ENCODE measurements at regions not wholly inside any gene's neighbourhood (a gene's known extent, or its start where the extent isn't known, plus 50 kb on each side); places are given as distances from the start of the nearest gene placed in this dataset.

GRCh38 chr16:82454566-82454965 lies 172.2 kb upstream of the CDH13 start:
- in situ Hi-C loops (cut with MboI; ENCODE audit: low sequenced_read_pairs in 4 of 4) (no loop called here), intact Hi-C loops (cut with DNase I; ENCODE audit: low total_unique reads) (no loop called here)
- H3K36me3 ChIP-seq = no peaks in the 10 kb centered on the region
- no peaks in the 10 kb centered on the region for H3K9me3 ChIP-seq
- no peak overlapping the region for H3K4me3 ChIP-seq
- H3K4me1 ChIP-seq = no peaks in the 10 kb centered on the region
- ATAC-seq (no peak), DNase-seq (no peak)
- no peaks in the 10 kb centered on the region for H3K27me3 ChIP-seq
- TF ChIP-seq CTCF (IDR thresholded peaks at IDR 0.05 in 4 of 5, conservative IDR thresholded peaks at IDR 0.05 in 1 of 5) (no peak), POLR2A (IDR thresholded peaks at IDR 0.05) (no peak)
- H3K27ac ChIP-seq = no peak overlapping the region

GRCh38 chr16:82454152-82454551 lies 172.6 kb upstream of the CDH13 start:
- Histone ChIP-seq H3K27ac (no peak overlapping the region), H3K9me3 (no peaks in the 10 kb centered on the region), H3K4me3 (no peak overlapping the region), H3K4me1 (no peaks in the 10 kb centered on the region), H3K36me3 (no peaks in the 10 kb centered on the region), H3K27me3 (no peaks in the 10 kb centered on the region)
- TF ChIP-seq CTCF (IDR thresholded peaks at IDR 0.05 in 4 of 5, conservative IDR thresholded peaks at IDR 0.05 in 1 of 5) (no peak), POLR2A (IDR thresholded peaks at IDR 0.05) (no peak)
- intact Hi-C loops (cut with DNase I; ENCODE audit: low total_unique reads) = no loop called here
- DNase-seq = no peak
- in situ Hi-C loops (cut with MboI; ENCODE audit: low sequenced_read_pairs in 4 of 4) = no loop called here
- no peak for ATAC-seq

- Histone ChIP-seq H3K27ac (no peak overlapping the region), H3K36me3 (no peaks in the 10 kb centered on the region), H3K9me3 (no peaks in the 10 kb centered on the region), H3K4me3 (no peak overlapping the region), H3K4me1 (no peaks in the 10 kb centered on the region), H3K27me3 (no peaks in the 10 kb centered on the region)
- intact Hi-C loops (cut with DNase I; ENCODE audit: low total_unique reads) = no loop called here
- DNase-seq (no peak), ATAC-seq (no peak)
- in situ Hi-C loops (cut with MboI; ENCODE audit: low sequenced_read_pairs in 4 of 4) = no loop called here
- TF ChIP-seq POLR2A (IDR thresholded peaks at IDR 0.05) (no peak), CTCF (IDR thresholded peaks at IDR 0.05 in 4 of 5, conservative IDR thresholded peaks at IDR 0.05 in 1 of 5) (no peak)
These were observed 174.6 kb upstream of the CDH13 start for GRCh38 chr16:82452004-82452756.

- in situ Hi-C loops (cut with MboI; ENCODE audit: low sequenced_read_pairs in 4 of 4) (no loop called here), intact Hi-C loops (cut with DNase I; ENCODE audit: low total_unique reads) (no loop called here)
These were observed 175.3 kb upstream of the CDH13 start for GRCh38 chr16:82451449-82451848.

More at GRCh38 chr16:82451449-82451848, 175.3 kb upstream of the CDH13 start:
- no peak for TF ChIP-seq POLR2A (IDR thresholded peaks at IDR 0.05)
- no peak for TF ChIP-seq CTCF (IDR thresholded peaks at IDR 0.05 in 4 of 5, conservative IDR thresholded peaks at IDR 0.05 in 1 of 5)
- Histone ChIP-seq H3K27ac (no peak overlapping the region), H3K27me3 (no peaks in the 10 kb centered on the region), H3K36me3 (no peaks in the 10 kb centered on the region), H3K4me1 (no peaks in the 10 kb centered on the region), H3K4me3 (no peak overlapping the region), H3K9me3 (no peaks in the 10 kb centered on the region)
- DNase-seq (no peak), ATAC-seq (no peak)
